K562 (cell line): ENCODE measurements at regions not wholly inside any gene's neighbourhood (a gene's known extent, or its start where the extent isn't known, plus 50 kb on each side); places are given as distances from the start of the nearest gene placed in this dataset.

Experiments used
- ATAC-seq: fragments of 200-7000 bp; cut with Tn5 transposase; 3 replicates; pipeline ENCODE4 v1.9.1; 2020; ENCODE audit warnings: moderate library complexity
- BruUV-seq: library from RNA; stranded (reverse); fragments of 400-500 nt; replicated peaks from 2 replicates; lab custom pipeline; 2021; lab: Mats Ljungman, UMichigan
- CTCF ChIA-PET: fragments of 300-600 bp; formaldehyde crosslinking; extraction: SDS; loops from one replicate; lab custom pipeline; 2021; ENCODE audit warnings: low intra/inter-chr PET ratio; lab: Yijun Ruan, JAX
- POLR2A ChIA-PET: fragments of 300-600, 350-650 bp; sonication (Branson Sonifier 250); formaldehyde crosslinking; extraction: SDS; loops from one replicate; lab custom pipeline; 2021; ENCODE audit warnings: antibody characterized with exemption, inconsistent platforms; lab: Yijun Ruan, JAX
- DNase-seq, 4 experiments: peaks; one replicate each; pipeline versions ENCODE4 v3.0.0 to v3.0.0-alpha.2; 2011 to 2018; ENCODE audit warnings: low spot score in 3 of 4, mixed read lengths in 3 of 4; ENCODE audit errors: extremely low read depth in 1 of 4
- FAIRE-seq: peaks from 2 replicates; lab custom pipeline; 2011; peaks lifted over from hg19 to GRCh38; lab: Jason Lieb, UNC
- H2AFZ ChIP-seq: 2 replicates; pipeline ENCODE4 v1.6.0; 2011; ENCODE audit warnings: low read depth, low read length, control low read depth, inconsistent platforms
- H3K27ac ChIP-seq: fragments of 200-600 bp; 3 replicates; pipeline ENCODE4 v1.8.0; 2011; ENCODE audit warnings: low read depth, mild to moderate bottlenecking, control low read depth, inconsistent platforms, low read length, moderate library complexity, mixed read lengths; ENCODE audit errors: extremely low read depth
- H3K27me3 ChIP-seq, 2 experiments: fragments of 300-600 bp in 1 of 2; 2 replicates in 1 of 2; 3 replicates in 1 of 2; pipeline versions ENCODE4 v1.6.0 to v1.8.0; 2011; ENCODE audit warnings: inconsistent platforms in 2 of 2, low read length in 2 of 2, mild to moderate bottlenecking in 1 of 2, mixed read lengths in 1 of 2, moderate library complexity in 1 of 2; ENCODE audit not compliant: control insufficient read depth in 2 of 2, insufficient read depth in 2 of 2
- H3K36me3 ChIP-seq: fragments of 300-600 bp; 3 replicates; pipeline ENCODE4 v1.8.0; 2011; ENCODE audit warnings: mild to moderate bottlenecking, low read length, inconsistent platforms; ENCODE audit not compliant: control insufficient read depth, insufficient read depth
- H3K4me1 ChIP-seq, 2 experiments: fragments of 200-600 bp in 1 of 2; replicated peaks in 1 of 2; 2 replicates in 1 of 2; 3 replicates in 1 of 2; pipeline versions ENCODE4 v1.5.1 to v1.8.0; 2011; ENCODE audit warnings: inconsistent platforms in 2 of 2, low read length in 2 of 2, mild to moderate bottlenecking in 1 of 2, mixed read lengths in 1 of 2, moderate library complexity in 1 of 2; ENCODE audit not compliant: control insufficient read depth in 2 of 2, insufficient read depth in 2 of 2
- H3K4me2 ChIP-seq: 2 replicates; pipeline ENCODE4 v1.6.1; 2011; ENCODE audit warnings: low read length, control low read depth, inconsistent platforms, mixed read lengths; ENCODE audit not compliant: insufficient read depth
- H3K4me3 ChIP-seq: fragments of 200-600 bp; sonication (generic), shearing (Covaris generic); 2 replicates; pipeline ENCODE4 v1.5.1; 2016; ENCODE audit warnings: control low read depth, inconsistent platforms
- H3K79me2 ChIP-seq: fragments of 200-600 bp; 3 replicates; pipeline ENCODE4 v1.8.0; 2011; ENCODE audit warnings: low read length, inconsistent platforms; ENCODE audit not compliant: control insufficient read depth, insufficient read depth
- H3K9ac ChIP-seq, 2 experiments: 2 replicates each; pipeline versions ENCODE4 v1.6.0 to v1.6.1; 2011; ENCODE audit warnings: low read depth in 2 of 2, low read length in 2 of 2, control low read depth in 1 of 2, inconsistent platforms in 1 of 2, mild to moderate bottlenecking in 1 of 2, mixed read lengths in 1 of 2; ENCODE audit not compliant: insufficient read depth in 1 of 2
- H3K9me1 ChIP-seq: one replicate; pipeline ENCODE4 v1.6.0; 2011; ENCODE audit warnings: inconsistent platforms, mild to moderate bottlenecking, low read length, moderate library complexity; ENCODE audit not compliant: control insufficient read depth, insufficient read depth
- H3K9me3 ChIP-seq: replicated peaks from 2 replicates; pipeline ENCODE4 v1.5.1; 2011; ENCODE audit warnings: low read depth, low read length, inconsistent platforms; ENCODE audit not compliant: control insufficient read depth, insufficient read depth
- H4K20me1 ChIP-seq: replicated peaks from 2 replicates; pipeline ENCODE4 v1.6.1; 2011; ENCODE audit warnings: low read length, inconsistent platforms, mixed read lengths; ENCODE audit not compliant: control insufficient read depth, insufficient read depth
- ESRRB ChIP-seq: fragments of 250-450 bp; sonication (Bioruptor Pico); IDR thresholded peaks from 2 replicates; pipeline ENCODE4 v1.5.0; 2020; ENCODE audit warnings: mild to moderate bottlenecking, moderate library complexity, borderline replicate concordance
- HNRNPH1 ChIP-seq: fragments of 200-400 bp; formaldehyde crosslinking; optimal IDR thresholded peaks from 2 replicates; pipeline ENCODE3; 2017; ENCODE audit warnings: low read depth, mild to moderate bottlenecking, low read length, moderate library complexity
- KLF6 ChIP-seq: fragments of 250-450 bp; sonication (Bioruptor Pico); IDR thresholded peaks from 2 replicates; pipeline ENCODE4 v1.4.0; 2020; ENCODE audit warnings: mild to moderate bottlenecking, moderate library complexity, borderline replicate concordance
- MAZ ChIP-seq, 2 experiments: fragments of 450-650 bp in 1 of 2; sonication (generic) in 1 of 2; formaldehyde crosslinking; IDR thresholded peaks in 1 of 2; conservative IDR thresholded peaks in 1 of 2; 2 replicates each; pipeline versions ENCODE4 v1.4.0 to v1.5.0; 2020; ENCODE audit warnings: mild to moderate bottlenecking in 1 of 2, missing genetic modification reagents in 1 of 2
- MCM5 ChIP-seq: fragments of 450-650 bp; IDR thresholded peaks from 2 replicates; pipeline ENCODE4 v1.6.1; 2016; ENCODE audit warnings: low read depth
- MIER1 ChIP-seq: fragments of 450-650 bp; IDR thresholded peaks from 2 replicates; pipeline ENCODE4 v1.6.1; 2016; ENCODE audit warnings: antibody characterized with exemption, mild to moderate bottlenecking, low read depth
- NCOA2 ChIP-seq, 2 experiments: fragments of 450-650 bp; IDR thresholded peaks; 2 replicates each; pipeline ENCODE4 v1.6.1; 2018; ENCODE audit warnings: mild to moderate bottlenecking in 2 of 2, moderate library complexity in 1 of 2; ENCODE audit not compliant: partially characterized antibody in 2 of 2
- RFX7 ChIP-seq: fragments of 250-450 bp; sonication (Bioruptor Pico); IDR thresholded peaks from 2 replicates; pipeline ENCODE4 v1.5.1; 2021; ENCODE audit warnings: mild to moderate bottlenecking
- ZNF175 ChIP-seq: fragments of 200-800 bp; sonication (Bioruptor generic); IDR thresholded peaks from 2 replicates; pipeline ENCODE4 v1.6.1; 2016; ENCODE audit warnings: low read depth, mild to moderate bottlenecking, missing genetic modification characterization, missing compliant biosample characterization
- ZNF184 ChIP-seq: sonication (generic); formaldehyde crosslinking; IDR thresholded peaks from 2 replicates; pipeline ENCODE4 v1.5.0; 2020; ENCODE audit warnings: missing genetic modification reagents
- ZNF778 ChIP-seq: fragments of 450-650 bp; formaldehyde crosslinking; IDR thresholded peaks from 2 replicates; pipeline ENCODE4 v1.4.0; 2020; ENCODE audit warnings: mild to moderate bottlenecking, moderate library complexity
- WGBS: fragments of 100-300 bp; shearing (Covaris generic); methylation state at CpG from one replicate; pipeline ENCODE4 v1.1.6; 2016; ENCODE audit warnings: low coverage, mixed read lengths; ENCODE audit not compliant: insufficient coverage; ENCODE audit errors: missing lambda C conversion rate; 5-methylcytosine and 5-hydroxymethylcytosine counted together
- in situ Hi-C: fragments of 300-500 bp; cut with MboI; formaldehyde crosslinking; loops from 4 replicates; pipeline ENCODE4 v1.15.0; 2018; ENCODE audit warnings: inconsistent platforms, mixed read lengths
- intact Hi-C: fragments of 100-400 bp; cut with micrococcal nuclease; formaldehyde crosslinking; loops from 2 replicates; pipeline ENCODE4 v1.14.2; 2022
- TF ChIP-seq, protein P1 (sequence below): sonication (generic); formaldehyde crosslinking; IDR thresholded peaks from 2 replicates; pipeline ENCODE4 v1.8.1; 2022; ENCODE audit warnings: missing genetic modification reagents
- TF ChIP-seq, protein P2 (sequence below): fragments of 250-450 bp; sonication (Bioruptor Pico); IDR thresholded peaks from 2 replicates; pipeline ENCODE4 v1.4.0; 2020; ENCODE audit warnings: borderline replicate concordance
- TF ChIP-seq, protein P3 (sequence below): fragments of 250-450 bp; sonication (Bioruptor Pico); IDR thresholded peaks from 2 replicates; pipeline ENCODE4 v1.8.0; 2022; ENCODE audit warnings: moderate library complexity, mild to moderate bottlenecking, inconsistent platforms

DNA sequence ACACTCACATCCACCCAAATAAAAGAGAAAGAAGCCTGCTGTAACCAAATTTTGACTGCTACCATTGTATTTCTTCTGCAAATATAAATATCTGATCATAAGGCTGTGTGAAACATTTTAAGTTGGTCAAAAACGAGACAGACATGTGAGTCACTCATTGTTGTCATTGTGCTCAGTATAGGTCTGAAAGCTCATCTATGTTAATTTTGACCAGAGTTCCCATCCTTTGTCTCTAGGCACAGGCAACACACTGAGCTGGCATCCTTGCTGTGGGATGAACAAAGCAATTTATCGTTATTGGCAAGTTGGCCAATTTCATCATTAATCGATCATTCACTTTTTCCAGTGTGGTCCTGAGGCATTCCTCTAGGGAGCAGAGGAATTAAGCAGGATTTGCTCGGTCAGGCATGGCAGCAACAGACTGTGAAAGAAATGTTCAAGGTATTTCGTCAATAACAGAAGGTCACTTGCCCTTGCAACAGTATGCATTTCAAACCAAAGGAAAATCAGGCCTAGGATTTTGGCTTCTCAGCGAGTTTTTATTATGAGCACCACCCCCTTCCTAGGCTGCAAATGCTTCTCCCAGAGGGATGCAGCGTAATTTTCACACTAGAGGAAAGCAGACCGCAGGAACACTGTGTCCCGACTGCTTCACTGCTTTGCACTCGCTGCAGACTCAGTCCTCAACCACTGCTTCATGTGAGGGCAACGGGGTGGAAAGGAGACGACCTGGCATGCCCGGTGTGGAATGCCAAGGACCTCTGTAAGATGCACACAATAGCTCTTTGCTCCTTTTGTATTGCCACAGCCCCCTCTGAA lies 87.9 kb upstream of the SMYD2 start:
- POLR2A ChIA-PET, result no interaction called here
- DNase-seq (no peak), ATAC-seq (no peak)
- H3K27ac ChIP-seq, result no peak overlapping the region
- no peak overlapping the region for H3K4me2 ChIP-seq
- H3K9me1 ChIP-seq, result no peaks in the 10 kb centered on the region
- WGBS, result 3% methylated on average over 13 of the region's 13 CpGs
- peaks cover 5 to 6% of the 10 kb centered on the region in 2 experiments; a peak in 4 of 5 replicates for H3K27me3 ChIP-seq
- H3K4me3 ChIP-seq, result no peak overlapping the region
- BruUV-seq, result no TSS peak
- intact Hi-C loops, result no loop called here
- H4K20me1 ChIP-seq, result no peaks in the 10 kb centered on the region
- TF ChIP-seq ZNF778 (CRISPR knock-in tag), result no peak
- TF ChIP-seq KLF6 (CRISPR knock-in tag), result no peak
- TF ChIP-seq, protein P1, sequence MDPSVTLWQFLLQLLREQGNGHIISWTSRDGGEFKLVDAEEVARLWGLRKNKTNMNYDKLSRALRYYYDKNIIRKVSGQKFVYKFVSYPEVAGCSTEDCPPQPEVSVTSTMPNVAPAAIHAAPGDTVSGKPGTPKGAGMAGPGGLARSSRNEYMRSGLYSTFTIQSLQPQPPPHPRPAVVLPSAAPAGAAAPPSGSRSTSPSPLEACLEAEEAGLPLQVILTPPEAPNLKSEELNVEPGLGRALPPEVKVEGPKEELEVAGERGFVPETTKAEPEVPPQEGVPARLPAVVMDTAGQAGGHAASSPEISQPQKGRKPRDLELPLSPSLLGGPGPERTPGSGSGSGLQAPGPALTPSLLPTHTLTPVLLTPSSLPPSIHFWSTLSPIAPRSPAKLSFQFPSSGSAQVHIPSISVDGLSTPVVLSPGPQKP, result no peak
- TF ChIP-seq RFX7 (CRISPR knock-in tag), result no peak
- TF ChIP-seq MIER1, result no peak
- TF ChIP-seq HNRNPH1, result no peak
- no peak for TF ChIP-seq ZNF184 (CRISPR knock-in tag)
- TF ChIP-seq ESRRB (CRISPR knock-in tag), result no peak
- TF ChIP-seq NCOA2 (IDR thresholded peaks at IDR 0.05; ENCODE audit: partially characterized antibody in 2 of 2), result no peak
- no peak for TF ChIP-seq MAZ (CRISPR knock-in tag; conservative IDR thresholded peaks at IDR 0.05 in 1 of 2, IDR thresholded peaks at IDR 0.05 in 1 of 2)
- no peak for TF ChIP-seq MCM5
- TF ChIP-seq ZNF175, result no peak
- TF ChIP-seq, protein P2, sequence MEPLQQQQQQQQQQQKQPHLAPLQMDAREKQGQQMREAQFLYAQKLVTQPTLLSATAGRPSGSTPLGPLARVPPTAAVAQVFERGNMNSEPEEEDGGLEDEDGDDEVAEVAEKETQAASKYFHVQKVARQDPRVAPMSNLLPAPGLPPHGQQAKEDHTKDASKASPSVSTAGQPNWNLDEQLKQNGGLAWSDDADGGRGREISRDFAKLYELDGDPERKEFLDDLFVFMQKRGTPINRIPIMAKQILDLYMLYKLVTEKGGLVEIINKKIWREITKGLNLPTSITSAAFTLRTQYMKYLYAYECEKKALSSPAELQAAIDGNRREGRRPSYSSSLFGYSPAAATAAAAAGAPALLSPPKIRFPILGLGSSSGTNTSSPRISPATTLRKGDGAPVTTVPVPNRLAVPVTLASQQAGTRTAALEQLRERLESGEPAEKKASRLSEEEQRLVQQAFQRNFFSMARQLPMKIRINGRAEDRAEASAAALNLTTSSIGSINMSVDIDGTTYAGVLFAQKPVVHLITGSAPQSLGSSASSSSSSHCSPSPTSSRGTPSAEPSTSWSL (CRISPR knock-in tag), result no peak
- TF ChIP-seq, protein P3, sequence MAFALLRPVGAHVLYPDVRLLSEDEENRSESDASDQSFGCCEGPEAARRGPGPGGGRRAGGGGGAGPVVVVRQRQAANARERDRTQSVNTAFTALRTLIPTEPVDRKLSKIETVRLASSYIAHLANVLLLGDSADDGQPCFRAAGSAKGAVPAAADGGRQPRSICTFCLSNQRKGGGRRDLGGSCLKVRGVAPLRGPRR (CRISPR knock-in tag), result no peak
- TF ChIP-seq, all 486 proteins: peak for 0
- no peaks in the 10 kb centered on the region for H3K9me3 ChIP-seq
- in situ Hi-C loops, result no loop called here
- no peaks in the 10 kb centered on the region for H3K79me2 ChIP-seq
- no peak for FAIRE-seq
- H3K36me3 ChIP-seq, result no peaks in the 10 kb centered on the region
- CTCF ChIA-PET, result no interaction called here
- H3K9ac ChIP-seq, result no peak overlapping the region
- H2AFZ ChIP-seq, result no peak overlapping the region
- no peaks in the 10 kb centered on the region for H3K4me1 ChIP-seq
